LNCaP clone FGC (cell line): ENCODE measurements at regions not wholly inside any gene's neighbourhood (a gene's known extent, or its start where the extent isn't known, plus 50 kb on each side); places are given as distances from the start of the nearest gene placed in this dataset.

Experiments
- DNase-seq: peaks from one replicate; pipeline ENCODE4 v3.0.0-alpha.2; 2011; ENCODE audit warnings: low read depth
- H3K4me3 ChIP-seq: 2 replicates; pipeline ENCODE4 v1.5.1; 2011; ENCODE audit warnings: mild to moderate bottlenecking, low read depth, low read length, control low read depth
- CTCF ChIP-seq: IDR thresholded peaks from 2 replicates; pipeline ENCODE4 v1.5.1; 2012; ENCODE audit warnings: mild to moderate bottlenecking; ENCODE audit not compliant: control insufficient read depth, insufficient read depth; ENCODE audit errors: extremely low read depth

GRCh38 chr3:16817197-16817596 is 67.6 kb upstream of the PLCL2 start:
- no peak for DNase-seq
- H3K4me3 ChIP-seq: no peak overlapping the region
- no peak for TF ChIP-seq CTCF

GRCh38 chr3:16818194-16818593 is 66.6 kb upstream of the PLCL2 start:
- TF ChIP-seq CTCF: no peak
- H3K4me3 ChIP-seq: no peak overlapping the region
- no peak for DNase-seq

GRCh38 chr3:16818945-16819344 is 65.8 kb upstream of the PLCL2 start:
- no peak overlapping the region for H3K4me3 ChIP-seq
- TF ChIP-seq CTCF: no peak
- DNase-seq: no peak

- TF ChIP-seq CTCF: no peak
- DNase-seq: no peak
These were observed 64.3 kb upstream of the PLCL2 start for GRCh38 chr3:16820485-16820884.

GRCh38 chr3:16821053-16821452 is 63.7 kb upstream of the PLCL2 start:
- H3K4me3 ChIP-seq: no peak overlapping the region
- TF ChIP-seq CTCF: no peak
- DNase-seq: no peak

More at GRCh38 chr3:16820485-16820884, 64.3 kb upstream of the PLCL2 start:
- H3K4me3 ChIP-seq: no peak overlapping the region

GRCh38 chr3:16824081-16824696 is 60.6 kb upstream of the PLCL2 start:
- no peak for TF ChIP-seq CTCF
- no peak for DNase-seq
- H3K4me3 ChIP-seq: no peak overlapping the region

- TF ChIP-seq CTCF: no peak
- H3K4me3 ChIP-seq: no peak overlapping the region
- DNase-seq: no peak
These were observed 59.0 kb upstream of the PLCL2 start for GRCh38 chr3:16825617-16826204.
